Mucosa of gallbladder (tissue), 1 donor: ENCODE measurements at regions not wholly inside any gene's neighbourhood (a gene's known extent, or its start where the extent isn't known, plus 50 kb on each side); places are given as distances from the start of the nearest gene placed in this dataset.

Experiments used
- DNase-seq: peaks from one replicate; pipeline ENCODE4 v3.0.0-alpha.2; 2020; ENCODE audit warnings: low spot score
- donor health status: DM: no; HTN: no; CAD: no.

- no peak for DNase-seq
These were observed 90.5 kb upstream of the PHYHIPL start for GRCh38 chr10:59085711-59086502.

- no peak for DNase-seq
These were observed 89.0 kb upstream of the PHYHIPL start for GRCh38 chr10:59087486-59087885.

- no peak for DNase-seq
These were observed 87.4 kb upstream of the PHYHIPL start for GRCh38 chr10:59088912-59089573.

GRCh38 chr10:59090817-59091622 is 85.4 kb upstream of the PHYHIPL start:
- DNase-seq = no peak

GRCh38 chr10:59093461-59093860 is 83.0 kb upstream of the PHYHIPL start:
- no peak for DNase-seq

- DNase-seq = no peak
These were observed 79.8 kb upstream of the PHYHIPL start for GRCh38 chr10:59096631-59097030.

- peak; percentile 24 for DNase-seq
These were observed 78.1 kb upstream of the PHYHIPL start for GRCh38 chr10:59098387-59098786.

- DNase-seq = no peak
These were observed 77.5 kb upstream of the PHYHIPL start for GRCh38 chr10:59098831-59099452.

GRCh38 chr10:59099481-59099880 is 77.0 kb upstream of the PHYHIPL start:
- DNase-seq = no peak

GRCh38 chr10:59102394-59102793 is 74.0 kb upstream of the PHYHIPL start:
- DNase-seq = no peak

- no peak for DNase-seq
These were observed 72.3 kb upstream of the PHYHIPL start for GRCh38 chr10:59104186-59104585.

GRCh38 chr10:59106441-59106840 is 70.0 kb upstream of the PHYHIPL start:
- no peak for DNase-seq

GRCh38 chr10:59107147-59107546 is 69.3 kb upstream of the PHYHIPL start:
- no peak for DNase-seq

- no peak for DNase-seq
These were observed 68.1 kb upstream of the PHYHIPL start for GRCh38 chr10:59108296-59108870.

GRCh38 chr10:59108886-59109288 is 67.6 kb upstream of the PHYHIPL start:
- no peak for DNase-seq

- DNase-seq = no peak
These were observed 66.6 kb upstream of the PHYHIPL start for GRCh38 chr10:59109826-59110225.

- no peak for DNase-seq
These were observed 52.3 kb upstream of the PHYHIPL start for GRCh38 chr10:59124187-59124586.

GRCh38 chr10:59125666-59126065 is 50.8 kb upstream of the PHYHIPL start:
- no peak for DNase-seq

GRCh38 chr10:59126261-59126660 is 50.2 kb upstream of the PHYHIPL start:
- no peak for DNase-seq
